B cell (primary cell): ENCODE measurements at regions not wholly inside any gene's neighbourhood (a gene's known extent, or its start where the extent isn't known, plus 50 kb on each side); places are given as distances from the start of the nearest gene placed in this dataset.

Experiments
- ATAC-seq: fragments of 200-7000 bp; cut with Tn5 transposase; one replicate; pipeline ENCODE4 v1.10.0; 2021; ENCODE audit warnings: low read depth, mild to moderate bottlenecking, moderate number of reproducible peaks, moderate library complexity
- CTCF ChIA-PET: fragments of 350-600 bp; sonication (Branson Sonifier 250); formaldehyde crosslinking; loops from one replicate; lab custom pipeline; 2021; ENCODE audit warnings: antibody characterized with exemption, inconsistent platforms; lab: Charles Lee
- POLR2A ChIA-PET: fragments of 350-600 bp; sonication (Branson Sonifier 250); formaldehyde crosslinking; loops from one replicate; lab custom pipeline; 2021; ENCODE audit warnings: antibody characterized with exemption; lab: Charles Lee
- DNase-seq: peaks from one replicate; pipeline ENCODE4 v3.0.0; 2013
- H2AFZ ChIP-seq: 2 replicates; pipeline ENCODE4 v1.6.1; 2012; ENCODE audit warnings: mild to moderate bottlenecking, low read depth, low read length; ENCODE audit not compliant: insufficient read depth, poor library complexity, severe bottlenecking
- H3K27ac ChIP-seq, 2 donors: 1 replicate in 1 of 2; 2 replicates in 1 of 2; pipeline ENCODE4 v1.5.1; 2012 to 2013; ENCODE audit warnings: low read length in 2 of 2, mild to moderate bottlenecking in 2 of 2, moderate library complexity in 1 of 2
- H3K27me3 ChIP-seq, 4 experiments: fragments of 200-600 bp in 1 of 4; sonication (generic) in 1 of 4; replicated peaks in 1 of 4; 1 replicate in 2 of 4; 2 replicates in 2 of 4; pipeline versions ENCODE4 v1.6.1 to v1.7.0; 2013 to 2016; ENCODE audit warnings: low read length in 3 of 4, mild to moderate bottlenecking in 2 of 4, mixed read lengths in 1 of 4, moderate library complexity in 1 of 4; ENCODE audit not compliant: insufficient read depth in 4 of 4, control insufficient read depth in 3 of 4; ENCODE audit errors: control extremely low read depth in 1 of 4
- H3K36me3 ChIP-seq, 2 experiments: replicated peaks in 1 of 2; 1 replicate in 1 of 2; 2 replicates in 1 of 2; pipeline versions ENCODE4 v1.6.1 to v1.7.1; 2013; ENCODE audit warnings: low read length in 1 of 2; ENCODE audit not compliant: insufficient read depth in 2 of 2, control insufficient read depth in 1 of 2; ENCODE audit errors: control extremely low read depth in 1 of 2, extremely low read depth in 1 of 2
- H3K4me1 ChIP-seq, 2 donors: fragments of 200-600 bp in 1 of 2; sonication (generic) in 1 of 2; 1 replicate in 1 of 2; 2 replicates in 1 of 2; pipeline versions ENCODE4 v1.5.1 to v1.6.1; 2013 to 2017; ENCODE audit warnings: low read length in 2 of 2; ENCODE audit not compliant: control insufficient read depth in 2 of 2, insufficient read depth in 2 of 2
- H3K4me2 ChIP-seq: replicated peaks from 2 replicates; pipeline ENCODE3; 2012; ENCODE audit warnings: mild to moderate bottlenecking, low read depth, low read length; ENCODE audit not compliant: poor library complexity, severe bottlenecking
- H3K4me3 ChIP-seq, 5 experiments: fragments of 200-600 bp in 1 of 5; sonication (generic) in 1 of 5; 1 replicate in 3 of 5; 2 replicates in 2 of 5; pipeline versions ENCODE4 v1.5.1 to v1.7.0; 2011 to 2016; ENCODE audit warnings: low read length in 4 of 5, mild to moderate bottlenecking in 4 of 5, low read depth in 2 of 5, control low read depth in 1 of 5, moderate library complexity in 1 of 5; ENCODE audit not compliant: insufficient read depth in 1 of 5; ENCODE audit errors: control extremely low read depth in 1 of 5, extremely low read depth in 1 of 5
- H3K79me2 ChIP-seq: fragments of 200-600 bp; sonication (generic); one replicate; pipeline ENCODE4 v1.6.0; 2016; ENCODE audit warnings: low read length; ENCODE audit not compliant: control insufficient read depth, insufficient read depth
- H3K9ac ChIP-seq: fragments of 200-600 bp; sonication (generic); 2 replicates; pipeline ENCODE4 v1.6.1; 2017; ENCODE audit warnings: mild to moderate bottlenecking, low read length, moderate library complexity
- H3K9me3 ChIP-seq, 3 donors: one replicate each; pipeline versions ENCODE4 v1.6.1 to v1.7.1; 2013; ENCODE audit warnings: low read length in 2 of 3; ENCODE audit not compliant: control insufficient read depth in 2 of 3, insufficient read depth in 1 of 3; ENCODE audit errors: control extremely low read depth in 1 of 3
- H4K20me1 ChIP-seq: 2 replicates; pipeline ENCODE4 v1.6.0; 2012; ENCODE audit warnings: mild to moderate bottlenecking, low read length; ENCODE audit not compliant: insufficient read depth, control insufficient read depth, poor library complexity, severe bottlenecking
- H3K27ac Mint-ChIP-seq: one replicate; pipeline ENCODE4 v1.8.0; 2021; ENCODE audit warnings: mixed read lengths
- H3K27me3 Mint-ChIP-seq: one replicate; pipeline ENCODE4 v1.8.0; 2021; ENCODE audit warnings: mixed read lengths
- H3K4me1 Mint-ChIP-seq: one replicate; pipeline ENCODE4 v1.8.0; 2021; ENCODE audit warnings: mixed read lengths
- H3K4me3 Mint-ChIP-seq: one replicate; pipeline ENCODE4 v1.8.0; 2021; ENCODE audit warnings: mixed read lengths
- H3K9me3 Mint-ChIP-seq: one replicate; pipeline ENCODE4 v1.8.0; 2022; ENCODE audit warnings: mixed read lengths; ENCODE audit not compliant: insufficient read depth
- EZH2 ChIP-seq: IDR thresholded peaks from 2 replicates; pipeline ENCODE4 v1.6.1; 2012; ENCODE audit warnings: borderline replicate concordance, low read depth, mild to moderate bottlenecking, moderate library complexity, low read length; ENCODE audit not compliant: insufficient read depth, poor library complexity, severe bottlenecking
- WGBS: methylation state at CpG from one replicate; pipeline ENCODE4 v1.1.5; 2013; ENCODE audit warnings: missing lambda C conversion rate; ENCODE audit not compliant: insufficient coverage; 5-methylcytosine and 5-hydroxymethylcytosine counted together
- intact Hi-C: fragments of 100-400 bp; cut with micrococcal nuclease; formaldehyde crosslinking; loops from one replicate; pipeline ENCODE4 v1.10.0; 2022
- TF ChIP-seq, protein P1 (sequence below): fragments of 200-600 bp; IDR thresholded peaks from one replicate; pipeline ENCODE4 v1.8.0; 2022; ENCODE audit warnings: antibody characterized with exemption, mild to moderate bottlenecking

DNA sequence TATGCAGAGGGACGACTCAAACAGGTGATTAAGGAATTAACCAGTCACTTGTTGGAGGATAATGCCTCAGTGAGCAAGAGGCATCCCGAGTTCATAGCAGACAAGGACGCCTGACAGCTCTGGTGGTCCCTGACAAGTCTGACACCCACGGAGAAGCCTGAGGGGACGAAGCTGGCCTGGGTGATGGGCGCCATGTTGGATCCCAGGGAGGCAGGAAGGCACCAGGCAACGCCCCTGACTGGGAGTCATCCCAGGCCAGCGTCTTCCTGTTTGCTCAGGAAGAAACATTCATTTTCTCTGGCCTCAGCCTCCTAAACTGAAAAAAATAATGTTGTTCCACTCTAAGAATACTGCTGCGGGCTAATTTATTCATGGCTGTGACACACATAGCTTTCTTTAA lies 92.1 kb upstream of the ATP8B1 start:
- peaks cover 0 to 6% (median 2%) of the 10 kb centered on the region in 3 donors for H3K9me3 ChIP-seq
- H3K4me3 ChIP-seq = no peak overlapping the region
- no peaks in the 10 kb centered on the region for H4K20me1 ChIP-seq
- no peak for DNase-seq
- Mint-ChIP-seq H3K9me3 (peaks cover 3% of the 10 kb centered on the region), H3K27me3 (peaks cover 2% of the 10 kb centered on the region), H3K27ac (no peak overlapping the region), H3K4me3 (no peak overlapping the region), H3K4me1 (peaks cover 2% of the 10 kb centered on the region)
- no peak overlapping the region for H3K9ac ChIP-seq
- 85% methylated on average over 8 of the region's 9 CpGs for WGBS
- peaks cover 0 to 3% (median under 1%) of the 10 kb centered on the region in 4 experiments for H3K27me3 ChIP-seq
- H3K27ac ChIP-seq = no peak overlapping the region
- no peaks in the 10 kb centered on the region for H3K4me1 ChIP-seq
- no peaks in the 10 kb centered on the region for H3K36me3 ChIP-seq
- TF ChIP-seq, protein P1, sequence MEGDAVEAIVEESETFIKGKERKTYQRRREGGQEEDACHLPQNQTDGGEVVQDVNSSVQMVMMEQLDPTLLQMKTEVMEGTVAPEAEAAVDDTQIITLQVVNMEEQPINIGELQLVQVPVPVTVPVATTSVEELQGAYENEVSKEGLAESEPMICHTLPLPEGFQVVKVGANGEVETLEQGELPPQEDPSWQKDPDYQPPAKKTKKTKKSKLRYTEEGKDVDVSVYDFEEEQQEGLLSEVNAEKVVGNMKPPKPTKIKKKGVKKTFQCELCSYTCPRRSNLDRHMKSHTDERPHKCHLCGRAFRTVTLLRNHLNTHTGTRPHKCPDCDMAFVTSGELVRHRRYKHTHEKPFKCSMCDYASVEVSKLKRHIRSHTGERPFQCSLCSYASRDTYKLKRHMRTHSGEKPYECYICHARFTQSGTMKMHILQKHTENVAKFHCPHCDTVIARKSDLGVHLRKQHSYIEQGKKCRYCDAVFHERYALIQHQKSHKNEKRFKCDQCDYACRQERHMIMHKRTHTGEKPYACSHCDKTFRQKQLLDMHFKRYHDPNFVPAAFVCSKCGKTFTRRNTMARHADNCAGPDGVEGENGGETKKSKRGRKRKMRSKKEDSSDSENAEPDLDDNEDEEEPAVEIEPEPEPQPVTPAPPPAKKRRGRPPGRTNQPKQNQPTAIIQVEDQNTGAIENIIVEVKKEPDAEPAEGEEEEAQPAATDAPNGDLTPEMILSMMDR = no peak
- no peak for TF ChIP-seq EZH2
- H2AFZ ChIP-seq = no peak overlapping the region
- CTCF ChIA-PET = interaction anchor here (2.4 kb wide), 1 partner anchor 13 kb away, joined by 7 read pairs; no protein-coding TSS in a partner anchor
- ATAC-seq = no peak
- POLR2A ChIA-PET = no interaction called here
- intact Hi-C loops = no loop called here
- H3K79me2 ChIP-seq = no peaks in the 10 kb centered on the region
- H3K4me2 ChIP-seq = no peak overlapping the region

DNA sequence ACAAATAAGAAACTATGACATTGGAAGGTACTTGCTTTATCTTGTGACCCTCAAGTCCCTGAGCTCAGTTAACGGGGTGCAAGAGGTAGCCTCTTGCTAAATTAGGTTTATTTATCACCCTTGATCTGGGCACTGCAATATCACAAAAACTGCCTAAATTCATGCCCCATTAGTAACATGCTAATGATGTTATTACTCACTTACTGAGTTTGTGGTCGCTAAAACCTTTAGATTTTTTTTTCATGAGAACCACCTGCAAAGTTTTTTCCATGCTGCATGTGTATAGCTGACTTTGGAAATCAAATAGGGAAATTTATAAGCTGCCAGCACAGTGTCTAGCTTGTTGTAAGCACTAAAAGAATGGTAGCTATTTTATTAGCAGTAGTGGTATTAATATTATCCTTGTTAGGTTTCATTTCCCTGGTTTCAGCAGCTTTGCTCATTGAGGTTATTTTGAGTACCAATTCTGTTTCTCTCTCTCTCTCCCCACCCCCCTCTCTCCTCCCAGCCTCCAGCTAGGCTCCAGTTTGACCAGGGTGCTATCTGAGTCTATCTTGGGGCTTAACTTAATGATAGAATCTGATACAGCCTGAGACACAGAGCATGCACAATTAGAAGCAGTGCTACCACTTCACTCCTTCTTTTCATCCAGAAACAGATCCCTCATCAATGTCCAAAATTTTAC lies 88.7 kb upstream of the ATP8B1 start:
- H3K9me3 ChIP-seq = peaks cover 0 to 16% (median 14%) of the 10 kb centered on the region in 3 donors
- H3K27me3 ChIP-seq = peaks cover 0 to 3% (median 0%) of the 10 kb centered on the region in 4 experiments
- H3K4me3 ChIP-seq = no peak overlapping the region
- ATAC-seq (no peak), DNase-seq (no peak)
- no peak overlapping the region for H3K4me3 Mint-ChIP-seq
- no peak for TF ChIP-seq EZH2
- TF ChIP-seq, protein P1 = no peak
- no peak overlapping the region for H3K4me2 ChIP-seq
- no peaks in the 10 kb centered on the region for H4K20me1 ChIP-seq
- H3K27ac Mint-ChIP-seq = no peak overlapping the region
- H3K4me1 ChIP-seq = no peaks in the 10 kb centered on the region
- ChIA-PET POLR2A (no interaction called here), CTCF (interaction anchor here (0.5 to 2.9 kb wide), 3 partner anchors 9 to 230 kb away, joined by 3 to 14 read pairs (median 6); no protein-coding TSS in a partner anchor)
- no peaks in the 10 kb centered on the region for H3K79me2 ChIP-seq
- no peak overlapping the region for H2AFZ ChIP-seq
- peaks cover 8% of the 10 kb centered on the region for H3K9me3 Mint-ChIP-seq
- H3K27ac ChIP-seq = no peak overlapping the region
- WGBS = no CpG with 5 or more reads among the region's 2 CpGs
- H3K27me3 Mint-ChIP-seq = no peaks in the 10 kb centered on the region
- no peaks in the 10 kb centered on the region for H3K36me3 ChIP-seq
- no peak overlapping the region for H3K9ac ChIP-seq
- peaks cover 2% of the 10 kb centered on the region for H3K4me1 Mint-ChIP-seq
- intact Hi-C loops = no loop called here
